ENCODE measurements at regions not wholly inside any gene's neighbourhood (a gene's known extent, or its start where the extent isn't known, plus 50 kb on each side); places are given as distances from the start of the nearest gene placed in this dataset.

GRCh38 chr10:25678220-25678619 lies 255.8 kb upstream of the MYO3A start (continued):
- TF ChIP-seq MAFK (IDR thresholded peaks at IDR 0.05; ENCODE audit: low read depth, low read length), result no peak
- no peak for TF ChIP-seq SP4 (IDR thresholded peaks at IDR 0.05; ENCODE audit: low read length)
- TF ChIP-seq SIN3A (conservative IDR thresholded peaks at IDR 0.05 in 1 of 2, IDR thresholded peaks at IDR 0.05 in 1 of 2; ENCODE audit: low read depth in 1 of 2, low read length in 2 of 2), result no peak
- no peak for TF ChIP-seq HDAC2 (IDR thresholded peaks at IDR 0.05; ENCODE audit: borderline replicate concordance in 1 of 2, low read depth in 2 of 2, low read length in 2 of 2)
- no peak for TF ChIP-seq GABPA (IDR thresholded peaks at IDR 0.05; ENCODE audit: borderline replicate concordance, insufficient read depth, low read length)
